ENCODE measurements at regions not wholly inside any gene's neighbourhood (a gene's known extent, or its start where the extent isn't known, plus 50 kb on each side); places are given as distances from the start of the nearest gene placed in this dataset.

DNA sequence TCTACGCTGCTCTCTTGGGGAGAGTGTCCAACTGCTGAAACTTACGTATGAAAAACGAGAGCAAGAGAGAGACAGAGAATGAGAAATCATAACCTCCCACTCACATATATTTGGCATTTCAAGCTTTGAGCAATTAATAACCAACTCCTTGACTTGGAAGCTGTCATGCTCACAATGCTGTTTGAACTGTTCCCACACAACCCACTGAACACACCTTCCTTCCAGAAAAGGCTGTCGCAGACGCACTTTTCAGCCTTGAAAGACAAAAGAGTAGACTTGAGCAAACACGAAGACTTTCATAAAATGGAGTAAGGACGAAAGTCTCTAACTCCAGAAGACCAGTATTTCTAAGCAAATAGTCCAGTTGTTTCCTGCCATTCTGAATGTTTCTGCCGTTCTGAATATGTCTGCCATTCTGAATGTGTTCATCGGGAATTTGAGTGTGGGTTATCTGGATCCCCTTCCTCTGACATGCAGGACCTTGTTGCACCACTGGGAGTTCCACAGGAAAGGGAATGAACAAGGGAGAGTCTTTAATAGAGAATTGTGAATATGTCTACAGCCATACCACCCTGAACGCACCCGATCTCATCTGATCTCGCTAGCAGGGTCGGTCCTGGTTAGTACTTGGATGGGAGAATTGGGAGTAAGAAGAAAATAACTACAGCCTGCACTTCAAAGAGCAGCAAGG lies 86.2 kb upstream of the BARX2 start:
- Histone ChIP-seq H3K36me3 (ENCODE audit: control insufficient read depth, insufficient read depth, low read length) (no peaks in the 10 kb centered on the region), H3K9me3 (ENCODE audit: control insufficient read depth in 2 of 2, low read length in 2 of 2) (no peaks in the 10 kb centered on the region), H3K4me3 (ENCODE audit: low read depth, low read length) (no peak overlapping the region), H3K4me1 (ENCODE audit: control insufficient read depth, insufficient read depth, low read length, poor library complexity, severe bottlenecking) (no peaks in the 10 kb centered on the region), H3K27ac (ENCODE audit: insufficient read depth, low read length, poor library complexity, severe bottlenecking) (no peak overlapping the region), H3K27me3 (ENCODE audit: control insufficient read depth, insufficient read depth, low read length) (peaks cover 4% of the 10 kb centered on the region)
- ATAC-seq (ENCODE audit: low read depth in 2 of 2): no peak
- Mint-ChIP-seq H3K4me3 (no peak overlapping the region), H3K36me3 (no peaks in the 10 kb centered on the region), H3K4me1 (no peaks in the 10 kb centered on the region), H3K27me3 (peaks cover 6% of the 10 kb centered on the region), H3K9me3 (peaks cover 0 to 2% (median 0%) of the 10 kb centered on the region in 7 donors), H3K27ac (no peak overlapping the region)
- DNase-seq: no peak

DNA sequence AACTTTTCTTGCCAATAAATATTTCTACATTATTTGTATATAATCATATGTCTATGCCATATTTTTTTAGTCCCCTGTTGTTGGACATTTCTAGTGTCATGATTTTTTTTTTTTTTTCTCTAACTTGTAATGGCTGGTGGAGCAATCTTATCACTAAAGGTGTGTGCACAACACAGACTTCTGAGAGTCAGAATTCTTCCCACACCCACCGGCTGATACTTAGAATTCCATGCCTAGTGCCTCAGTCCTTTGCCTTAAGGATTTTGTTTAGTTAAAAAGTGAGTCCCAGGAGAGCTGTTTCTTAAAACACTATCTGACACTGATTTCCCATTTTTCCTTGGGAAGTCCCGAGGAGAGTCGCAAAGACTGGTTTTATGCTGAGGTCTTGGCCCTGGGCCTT lies 87.7 kb upstream of the BARX2 start:
- Histone ChIP-seq H3K4me1 (ENCODE audit: control insufficient read depth, insufficient read depth, low read length, poor library complexity, severe bottlenecking) (no peaks in the 10 kb centered on the region), H3K27ac (ENCODE audit: insufficient read depth, low read length, poor library complexity, severe bottlenecking) (no peak overlapping the region), H3K9me3 (ENCODE audit: control insufficient read depth in 2 of 2, low read length in 2 of 2) (no peaks in the 10 kb centered on the region), H3K4me3 (ENCODE audit: low read depth, low read length) (no peak overlapping the region), H3K36me3 (ENCODE audit: control insufficient read depth, insufficient read depth, low read length) (no peaks in the 10 kb centered on the region), H3K27me3 (ENCODE audit: control insufficient read depth, insufficient read depth, low read length) (peaks cover 2% of the 10 kb centered on the region)
- H3K4me1 Mint-ChIP-seq: no peaks in the 10 kb centered on the region
- no peak for ATAC-seq (ENCODE audit: low read depth in 2 of 2)
- H3K9me3 Mint-ChIP-seq: no peaks in the 10 kb centered on the region
- H3K27ac Mint-ChIP-seq: no peak overlapping the region
- no peaks in the 10 kb centered on the region for H3K36me3 Mint-ChIP-seq
- no peak for DNase-seq
- peaks cover 14% of the 10 kb centered on the region for H3K27me3 Mint-ChIP-seq
- H3K4me3 Mint-ChIP-seq: no peak overlapping the region

DNA sequence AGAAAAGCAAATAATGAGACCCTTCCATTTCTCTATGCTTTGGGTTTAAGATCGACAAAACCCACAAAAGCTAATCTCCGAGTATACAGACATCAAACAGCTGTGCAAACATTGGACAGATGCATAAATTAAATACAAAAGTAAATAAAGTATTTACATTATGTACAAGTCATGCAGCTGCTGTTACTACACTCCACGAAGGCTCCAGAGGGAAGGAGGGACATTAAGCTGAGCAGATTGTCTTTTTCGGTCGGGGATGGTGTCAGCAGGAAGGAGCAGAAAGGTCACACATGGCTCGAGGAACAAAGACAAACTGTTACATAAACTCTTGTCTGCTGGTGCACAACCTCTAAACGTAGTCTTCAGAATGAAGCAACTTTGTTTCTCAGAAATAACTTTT lies 88.8 kb upstream of the BARX2 start:
- peaks cover 22% of the 10 kb centered on the region for H3K27me3 Mint-ChIP-seq
- no peak for DNase-seq

DNA sequence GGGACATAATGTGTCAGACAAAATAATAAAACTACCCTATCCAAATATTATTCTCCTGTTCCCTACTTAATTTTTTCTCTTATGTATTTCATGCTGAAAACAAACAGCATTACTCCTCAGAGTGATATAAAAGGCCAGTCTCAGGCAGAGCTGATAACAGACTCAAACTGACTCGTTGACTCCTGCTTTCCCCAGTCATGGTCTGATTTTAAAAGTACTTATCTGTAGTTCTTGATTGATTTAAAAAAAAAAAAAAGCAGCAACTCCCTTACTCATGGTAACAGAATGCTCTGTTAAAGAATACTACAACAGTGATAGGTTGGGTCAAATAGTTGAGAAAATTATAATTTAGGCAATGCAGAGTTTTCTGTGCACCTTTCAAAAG lies 90.3 kb upstream of the BARX2 start:
- no peaks in the 10 kb centered on the region for H3K36me3 ChIP-seq (ENCODE audit: control insufficient read depth, insufficient read depth, low read length)
- no peak overlapping the region for H3K27ac ChIP-seq (ENCODE audit: insufficient read depth, low read length, poor library complexity, severe bottlenecking)
- Mint-ChIP-seq H3K4me3 (no peak overlapping the region), H3K36me3 (no peaks in the 10 kb centered on the region), H3K27ac (no peak overlapping the region), H3K27me3 (peaks cover 35% of the 10 kb centered on the region), H3K4me1 (peaks cover 0 to 6% (median 1%) of the 10 kb centered on the region in 4 donors), H3K9me3 (no peaks in the 10 kb centered on the region)
- H3K4me3 ChIP-seq (ENCODE audit: low read depth, low read length): no peak overlapping the region
- ATAC-seq (ENCODE audit: low read depth in 2 of 2): no peak
- DNase-seq: no peak
- H3K27me3 ChIP-seq (ENCODE audit: control insufficient read depth, insufficient read depth, low read length): peaks cover 10% of the 10 kb centered on the region
- H3K4me1 ChIP-seq (ENCODE audit: control insufficient read depth, insufficient read depth, low read length, poor library complexity, severe bottlenecking): no peaks in the 10 kb centered on the region
- no peaks in the 10 kb centered on the region for H3K9me3 ChIP-seq (ENCODE audit: control insufficient read depth in 2 of 2, low read length in 2 of 2)

More for the DNA sequence above, 88.8 kb upstream of the BARX2 start:
- Mint-ChIP-seq H3K9me3 (no peaks in the 10 kb centered on the region), H3K27ac (no peak overlapping the region), H3K36me3 (no peaks in the 10 kb centered on the region), H3K4me1 (no peaks in the 10 kb centered on the region), H3K4me3 (no peak overlapping the region)
- H3K27me3 ChIP-seq (ENCODE audit: control insufficient read depth, insufficient read depth, low read length): peaks cover 5% of the 10 kb centered on the region
- H3K36me3 ChIP-seq (ENCODE audit: control insufficient read depth, insufficient read depth, low read length): no peaks in the 10 kb centered on the region
- H3K27ac ChIP-seq (ENCODE audit: insufficient read depth, low read length, poor library complexity, severe bottlenecking): no peak overlapping the region
- ATAC-seq (ENCODE audit: low read depth in 2 of 2): no peak
- H3K4me1 ChIP-seq (ENCODE audit: control insufficient read depth, insufficient read depth, low read length, poor library complexity, severe bottlenecking): no peaks in the 10 kb centered on the region
- H3K9me3 ChIP-seq (ENCODE audit: control insufficient read depth in 2 of 2, low read length in 2 of 2): no peaks in the 10 kb centered on the region
- no peak overlapping the region for H3K4me3 ChIP-seq (ENCODE audit: low read depth, low read length)

DNA sequence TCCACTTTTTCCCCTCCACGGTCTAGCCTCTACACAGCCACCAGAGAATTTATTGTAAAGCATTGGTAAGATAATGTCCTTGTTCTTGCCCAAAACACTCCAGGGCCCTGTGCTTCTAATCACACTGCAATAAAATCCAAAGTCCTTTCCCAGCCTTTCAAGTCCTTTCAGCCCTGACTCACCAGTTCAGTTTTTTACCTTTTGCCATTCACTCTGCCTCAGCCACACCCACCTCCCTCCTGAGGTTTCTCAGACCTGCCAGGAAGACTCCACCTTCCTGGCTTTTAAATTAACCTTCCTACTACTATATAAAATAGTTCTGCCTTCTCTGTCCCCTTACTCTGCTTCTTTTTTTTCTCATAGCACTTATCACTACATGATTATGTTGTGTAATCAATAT lies 91.0 kb upstream of the ARHGAP32 start:
- Histone ChIP-seq H3K27me3 (ENCODE audit: control insufficient read depth, insufficient read depth, low read length) (peaks cover 8% of the 10 kb centered on the region), H3K36me3 (ENCODE audit: control insufficient read depth, insufficient read depth, low read length) (no peaks in the 10 kb centered on the region), H3K4me1 (ENCODE audit: control insufficient read depth, insufficient read depth, low read length, poor library complexity, severe bottlenecking) (peaks cover 10% of the 10 kb centered on the region), H3K27ac (ENCODE audit: insufficient read depth, low read length, poor library complexity, severe bottlenecking) (no peak overlapping the region), H3K9me3 (ENCODE audit: control insufficient read depth in 2 of 2, low read length in 2 of 2) (no peaks in the 10 kb centered on the region), H3K4me3 (ENCODE audit: low read depth, low read length) (no peak overlapping the region)
- DNase-seq: no peak
- Mint-ChIP-seq H3K36me3 (no peaks in the 10 kb centered on the region), H3K9me3 (peaks cover 0 to 4% (median 0%) of the 10 kb centered on the region in 7 donors), H3K4me3 (no peak overlapping the region), H3K27ac (no peak overlapping the region), H3K4me1 (peaks cover 0 to 15% (median 5%) of the 10 kb centered on the region in 4 donors), H3K27me3 (peaks cover 41% of the 10 kb centered on the region)
- no peak for ATAC-seq (ENCODE audit: low read depth in 2 of 2)

- no peak overlapping the region for H3K4me3 Mint-ChIP-seq
- peaks cover 0 to 20% (median 7%) of the 10 kb centered on the region in 4 donors for H3K4me1 Mint-ChIP-seq
- Histone ChIP-seq H3K9me3 (ENCODE audit: control insufficient read depth in 2 of 2, low read length in 2 of 2) (no peaks in the 10 kb centered on the region), H3K27me3 (ENCODE audit: control insufficient read depth, insufficient read depth, low read length) (peaks cover 10% of the 10 kb centered on the region), H3K36me3 (ENCODE audit: control insufficient read depth, insufficient read depth, low read length) (no peaks in the 10 kb centered on the region), H3K4me1 (ENCODE audit: control insufficient read depth, insufficient read depth, low read length, poor library complexity, severe bottlenecking) (peaks cover 12% of the 10 kb centered on the region), H3K4me3 (ENCODE audit: low read depth, low read length) (no peak overlapping the region), H3K27ac (ENCODE audit: insufficient read depth, low read length, poor library complexity, severe bottlenecking) (no peak overlapping the region)
- DNase-seq (no peak), ATAC-seq (ENCODE audit: low read depth in 2 of 2) (no peak)
- H3K36me3 Mint-ChIP-seq: no peaks in the 10 kb centered on the region
- H3K27me3 Mint-ChIP-seq: peaks cover 46% of the 10 kb centered on the region
- H3K27ac Mint-ChIP-seq: no peak overlapping the region
- H3K9me3 Mint-ChIP-seq: peaks cover 0 to 4% (median 0%) of the 10 kb centered on the region in 7 donors
These were observed 90.5 kb upstream of the ARHGAP32 start for GRCh38 chr11:129282634-129283033.

GRCh38 chr11:129281471-129282415 lies 89.6 kb upstream of the ARHGAP32 start:
- Histone ChIP-seq H3K27me3 (ENCODE audit: control insufficient read depth, insufficient read depth, low read length) (peaks cover 18% of the 10 kb centered on the region), H3K9me3 (ENCODE audit: control insufficient read depth in 2 of 2, low read length in 2 of 2) (no peaks in the 10 kb centered on the region), H3K4me3 (ENCODE audit: low read depth, low read length) (no peak overlapping the region), H3K27ac (ENCODE audit: insufficient read depth, low read length, poor library complexity, severe bottlenecking) (no peak overlapping the region), H3K36me3 (ENCODE audit: control insufficient read depth, insufficient read depth, low read length) (no peaks in the 10 kb centered on the region), H3K4me1 (ENCODE audit: control insufficient read depth, insufficient read depth, low read length, poor library complexity, severe bottlenecking) (peaks cover 12% of the 10 kb centered on the region)
- Mint-ChIP-seq H3K4me1 (peaks cover 0 to 22% (median 7%) of the 10 kb centered on the region in 4 donors), H3K4me3 (peak overlapping the region in 1 of 4 donors; percentile 61), H3K36me3 (no peaks in the 10 kb centered on the region), H3K27me3 (peaks cover 52% of the 10 kb centered on the region), H3K9me3 (peaks cover 0 to 4% (median 0%) of the 10 kb centered on the region in 7 donors), H3K27ac (no peak overlapping the region)
- ATAC-seq (ENCODE audit: low read depth in 2 of 2): no peak
- no peak for DNase-seq
